KMS-11 (cell line): ENCODE measurements at regions not wholly inside any gene's neighbourhood (a gene's known extent, or its start where the extent isn't known, plus 50 kb on each side); places are given as distances from the start of the nearest gene placed in this dataset.

ENCODE experiments used
- H2AFZ ChIP-seq: fragments of 200-600 bp; sonication (generic); 2 replicates; pipeline ENCODE4 v1.6.1; 2016; ENCODE audit warnings: antibody characterized with exemption, mixed run types, low read depth
- H3K27ac ChIP-seq: fragments of 200-600 bp; sonication (generic); 2 replicates; pipeline ENCODE4 v1.6.1; 2016; ENCODE audit warnings: mild to moderate bottlenecking, mixed run types
- H3K27me3 ChIP-seq: fragments of 200-600 bp; sonication (generic); 2 replicates; pipeline ENCODE4 v1.6.1; 2017; ENCODE audit warnings: mild to moderate bottlenecking, low read depth, mixed run types, moderate library complexity; ENCODE audit not compliant: insufficient read depth
- H3K36me3 ChIP-seq: fragments of 200-600 bp; sonication (generic); 2 replicates; pipeline ENCODE4 v1.6.1; 2017; ENCODE audit warnings: mild to moderate bottlenecking, mixed run types; ENCODE audit not compliant: insufficient read depth
- H3K4me1 ChIP-seq: fragments of 200-600 bp; sonication (generic); 2 replicates; pipeline ENCODE4 v1.6.1; 2016; ENCODE audit warnings: mild to moderate bottlenecking, low read depth, mixed run types; ENCODE audit not compliant: poor library complexity, severe bottlenecking
- H3K4me2 ChIP-seq: fragments of 200-600 bp; sonication (generic); 2 replicates; pipeline ENCODE4 v1.7.0; 2016; ENCODE audit warnings: mild to moderate bottlenecking, mixed run types
- H3K4me3 ChIP-seq: fragments of 200-600 bp; sonication (generic); IDR thresholded peaks from 2 replicates; pipeline ENCODE4 v1.6.1; 2017; ENCODE audit warnings: low read depth, low read length, mixed read lengths; ENCODE audit not compliant: insufficient read depth
- H3K79me2 ChIP-seq: fragments of 200-600 bp; sonication (generic); 2 replicates; pipeline ENCODE4 v1.6.1; 2016; ENCODE audit warnings: low read depth, mixed run types; ENCODE audit not compliant: insufficient read depth
- H3K9ac ChIP-seq: fragments of 200-600 bp; sonication (generic); 2 replicates; pipeline ENCODE4 v1.6.1; 2016; ENCODE audit warnings: mild to moderate bottlenecking, mixed run types
- H4K20me1 ChIP-seq: fragments of 200-600 bp; sonication (generic); 2 replicates; pipeline ENCODE4 v1.6.1; 2016; ENCODE audit warnings: mild to moderate bottlenecking, mixed run types; ENCODE audit not compliant: insufficient read depth
- CTCF ChIP-seq: fragments of 200-600 bp; sonication (generic); conservative IDR thresholded peaks from 2 replicates; pipeline ENCODE4 v1.6.1; 2017; ENCODE audit warnings: low read depth, mild to moderate bottlenecking, antibody characterized with exemption, low read length, moderate library complexity, mixed read lengths

- Histone ChIP-seq H4K20me1 (no peaks in the 10 kb centered on the region), H3K27ac (no peak overlapping the region), H3K4me1 (peaks cover 9% of the 10 kb centered on the region), H3K9ac (no peak overlapping the region), H2AFZ (no peak overlapping the region), H3K4me3 (no peak overlapping the region), H3K36me3 (no peaks in the 10 kb centered on the region), H3K27me3 (no peaks in the 10 kb centered on the region), H3K4me2 (no peak overlapping the region), H3K79me2 (no peaks in the 10 kb centered on the region)
- TF ChIP-seq CTCF, result no peak
Observed at GRCh38 chr13:53747825-53748224, 719.2 kb downstream of the OLFM4 start.

GRCh38 chr13:53749306-53749705 lies 720.7 kb downstream of the OLFM4 start:
- H2AFZ ChIP-seq, result no peak overlapping the region
- no peak overlapping the region for H3K4me2 ChIP-seq
- TF ChIP-seq CTCF, result no peak
- H3K79me2 ChIP-seq, result no peaks in the 10 kb centered on the region
- no peaks in the 10 kb centered on the region for H4K20me1 ChIP-seq
- no peaks in the 10 kb centered on the region for H3K27me3 ChIP-seq
- H3K4me1 ChIP-seq, result peaks cover 24% of the 10 kb centered on the region
- H3K36me3 ChIP-seq, result no peaks in the 10 kb centered on the region
- H3K27ac ChIP-seq, result no peak overlapping the region
- H3K9ac ChIP-seq, result no peak overlapping the region
- no peak overlapping the region for H3K4me3 ChIP-seq

GRCh38 chr13:53759016-53759415 lies 730.4 kb downstream of the OLFM4 start:
- Histone ChIP-seq H4K20me1 (no peaks in the 10 kb centered on the region), H3K27me3 (no peaks in the 10 kb centered on the region), H3K4me1 (peaks cover 6% of the 10 kb centered on the region), H3K4me3 (no peak overlapping the region), H3K27ac (no peak overlapping the region), H3K4me2 (no peak overlapping the region), H3K9ac (no peak overlapping the region), H3K79me2 (no peaks in the 10 kb centered on the region), H3K36me3 (no peaks in the 10 kb centered on the region), H2AFZ (no peak overlapping the region)
- TF ChIP-seq CTCF, result no peak

- TF ChIP-seq CTCF, result no peak
- no peak overlapping the region for H2AFZ ChIP-seq
- no peak overlapping the region for H3K9ac ChIP-seq
- H4K20me1 ChIP-seq, result no peaks in the 10 kb centered on the region
- no peaks in the 10 kb centered on the region for H3K36me3 ChIP-seq
- H3K4me1 ChIP-seq, result no peaks in the 10 kb centered on the region
- no peaks in the 10 kb centered on the region for H3K27me3 ChIP-seq
- no peak overlapping the region for H3K4me2 ChIP-seq
- no peak overlapping the region for H3K4me3 ChIP-seq
- no peak overlapping the region for H3K27ac ChIP-seq
- no peaks in the 10 kb centered on the region for H3K79me2 ChIP-seq
Observed at GRCh38 chr13:53775807-53776206, 747.2 kb downstream of the OLFM4 start.

GRCh38 chr13:53778937-53779336 lies 750.3 kb downstream of the OLFM4 start:
- Histone ChIP-seq H3K27me3 (no peaks in the 10 kb centered on the region), H3K4me3 (no peak overlapping the region)

More at GRCh38 chr13:53778937-53779336, 750.3 kb downstream of the OLFM4 start:
- TF ChIP-seq CTCF, result no peak
- H4K20me1 ChIP-seq, result no peaks in the 10 kb centered on the region
- no peak overlapping the region for H3K4me2 ChIP-seq
- peaks cover 17% of the 10 kb centered on the region for H3K4me1 ChIP-seq
- no peak overlapping the region for H2AFZ ChIP-seq
- H3K27ac ChIP-seq, result no peak overlapping the region
- no peaks in the 10 kb centered on the region for H3K36me3 ChIP-seq
- no peak overlapping the region for H3K9ac ChIP-seq
- no peaks in the 10 kb centered on the region for H3K79me2 ChIP-seq
